B cell (primary cell): ENCODE measurements at regions not wholly inside any gene's neighbourhood (a gene's known extent, or its start where the extent isn't known, plus 50 kb on each side); places are given as distances from the start of the nearest gene placed in this dataset.

Source experiments
- EZH2 ChIP-seq: IDR thresholded peaks from 2 replicates; pipeline ENCODE4 v1.6.1; 2012; ENCODE audit warnings: borderline replicate concordance, low read depth, mild to moderate bottlenecking, moderate library complexity, low read length; ENCODE audit not compliant: insufficient read depth, poor library complexity, severe bottlenecking
- TF ChIP-seq, protein P1 (sequence below): fragments of 200-600 bp; IDR thresholded peaks from one replicate; pipeline ENCODE4 v1.8.0; 2022; ENCODE audit warnings: antibody characterized with exemption, mild to moderate bottlenecking

DNA sequence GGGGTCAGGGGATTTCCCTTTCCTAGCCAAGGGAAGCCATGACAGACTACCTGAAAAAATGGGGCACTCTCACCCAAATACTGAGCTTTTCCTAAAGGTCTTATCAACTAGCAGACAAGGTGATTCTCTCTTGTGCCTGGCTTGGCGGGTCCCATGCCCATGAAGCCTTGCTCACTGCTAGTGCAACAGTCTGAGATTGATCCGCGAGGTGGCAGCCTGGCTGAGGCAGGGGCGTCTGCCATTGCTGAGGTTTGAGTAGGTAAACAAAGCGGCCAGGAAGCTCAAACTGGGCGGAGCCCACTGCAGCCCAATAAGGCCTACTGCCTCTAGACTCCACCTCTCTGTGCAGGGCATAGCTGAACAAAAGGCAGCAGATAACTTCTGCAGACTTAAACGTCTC lies 152.6 kb upstream of the PMFBP1 start:
- TF ChIP-seq, protein P1, sequence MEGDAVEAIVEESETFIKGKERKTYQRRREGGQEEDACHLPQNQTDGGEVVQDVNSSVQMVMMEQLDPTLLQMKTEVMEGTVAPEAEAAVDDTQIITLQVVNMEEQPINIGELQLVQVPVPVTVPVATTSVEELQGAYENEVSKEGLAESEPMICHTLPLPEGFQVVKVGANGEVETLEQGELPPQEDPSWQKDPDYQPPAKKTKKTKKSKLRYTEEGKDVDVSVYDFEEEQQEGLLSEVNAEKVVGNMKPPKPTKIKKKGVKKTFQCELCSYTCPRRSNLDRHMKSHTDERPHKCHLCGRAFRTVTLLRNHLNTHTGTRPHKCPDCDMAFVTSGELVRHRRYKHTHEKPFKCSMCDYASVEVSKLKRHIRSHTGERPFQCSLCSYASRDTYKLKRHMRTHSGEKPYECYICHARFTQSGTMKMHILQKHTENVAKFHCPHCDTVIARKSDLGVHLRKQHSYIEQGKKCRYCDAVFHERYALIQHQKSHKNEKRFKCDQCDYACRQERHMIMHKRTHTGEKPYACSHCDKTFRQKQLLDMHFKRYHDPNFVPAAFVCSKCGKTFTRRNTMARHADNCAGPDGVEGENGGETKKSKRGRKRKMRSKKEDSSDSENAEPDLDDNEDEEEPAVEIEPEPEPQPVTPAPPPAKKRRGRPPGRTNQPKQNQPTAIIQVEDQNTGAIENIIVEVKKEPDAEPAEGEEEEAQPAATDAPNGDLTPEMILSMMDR = no peak
- TF ChIP-seq EZH2 = no peak
